ENCODE measurements at regions not wholly inside any gene's neighbourhood (a gene's known extent, or its start where the extent isn't known, plus 50 kb on each side); places are given as distances from the start of the nearest gene placed in this dataset.

- TF ChIP-seq CTCF (IDR thresholded peaks at IDR 0.05; ENCODE audit: control extremely low read depth in 1 of 3, insufficient read depth in 1 of 3, low read depth in 1 of 3, low read length in 3 of 3) (no peak), CTBP2 (IDR thresholded peaks at IDR 0.05; ENCODE audit: borderline replicate concordance, insufficient read depth, insufficient read length, low read length) (no peak), KDM4A (IDR thresholded peaks at IDR 0.05; ENCODE audit: low read depth, low read length, severe bottlenecking) (no peak), CHD2 (IDR thresholded peaks at IDR 0.05; ENCODE audit: low read length) (no peak), ATF3 (IDR thresholded peaks at IDR 0.05; ENCODE audit: insufficient read depth, low read depth, low read length) (no peak), TAF7 (optimal IDR thresholded peaks at IDR 0.05; ENCODE audit: borderline replicate concordance, low read depth, low read length) (no peak), CBX8 (IDR thresholded peaks at IDR 0.05; ENCODE audit: borderline replicate concordance, low read depth, low read length) (no peak), KDM5A (IDR thresholded peaks at IDR 0.05; ENCODE audit: low read length) (no peak)
These were observed 344.7 kb upstream of the USP24 start (continued) for GRCh38 chr1:55559842-55560241.
